RWPE2 (cell line): ENCODE measurements at regions not wholly inside any gene's neighbourhood (a gene's known extent, or its start where the extent isn't known, plus 50 kb on each side); places are given as distances from the start of the nearest gene placed in this dataset.

Experiments
- ATAC-seq: fragments of 200-7000 bp; cut with Tn5 transposase; 3 replicates; pipeline ENCODE4 v1.9.1; 2021; ENCODE audit warnings: low read depth
- DNase-seq: peaks from one replicate; pipeline ENCODE4 v3.0.0-alpha.2; 2020; ENCODE audit warnings: low spot score
- H3K27ac ChIP-seq: fragments of 450-650 bp; 2 replicates; pipeline ENCODE4 v1.5.1; 2017; ENCODE audit warnings: mild to moderate bottlenecking; ENCODE audit not compliant: poor library complexity, severe bottlenecking
- H3K27me3 ChIP-seq: fragments of 250-450 bp; sonication (Bioruptor Pico); 2 replicates; pipeline ENCODE4 v1.5.1; 2021; ENCODE audit warnings: mild to moderate bottlenecking, moderate library complexity; ENCODE audit not compliant: insufficient read depth, poor library complexity, severe bottlenecking
- H3K36me3 ChIP-seq: fragments of 250-450 bp; sonication (Bioruptor Pico); 2 replicates; pipeline ENCODE4 v1.5.1; 2020; ENCODE audit warnings: low read depth, mild to moderate bottlenecking, moderate library complexity
- H3K4me1 ChIP-seq: fragments of 250-450 bp; sonication (Bioruptor Pico); 2 replicates; pipeline ENCODE4 v1.5.1; 2021; ENCODE audit warnings: mild to moderate bottlenecking, moderate library complexity; ENCODE audit not compliant: insufficient read depth, poor library complexity, severe bottlenecking
- H3K4me3 ChIP-seq: fragments of 250-450 bp; sonication (Bioruptor Pico); 2 replicates; pipeline ENCODE4 v1.5.1; 2021; ENCODE audit warnings: mild to moderate bottlenecking, moderate library complexity; ENCODE audit not compliant: severe bottlenecking
- H3K9me3 ChIP-seq: fragments of 250-450 bp; sonication (Bioruptor Pico); 2 replicates; pipeline ENCODE4 v1.5.1; 2021; ENCODE audit warnings: mild to moderate bottlenecking, moderate library complexity; ENCODE audit not compliant: severe bottlenecking
- TF ChIP-seq, protein P1 (sequence below): fragments of 450-650 bp; IDR thresholded peaks from one replicate; pipeline ENCODE4 v1.5.1; 2017; ENCODE audit warnings: mild to moderate bottlenecking, moderate library complexity; ENCODE audit not compliant: poor library complexity, severe bottlenecking

- Histone ChIP-seq H3K36me3 (no peaks in the 10 kb centered on the region), H3K4me1 (no peaks in the 10 kb centered on the region), H3K9me3 (no peaks in the 10 kb centered on the region), H3K4me3 (no peak overlapping the region), H3K27ac (no peak overlapping the region), H3K27me3 (no peaks in the 10 kb centered on the region)
- ATAC-seq (no peak), DNase-seq (no peak)
- TF ChIP-seq, protein P1, sequence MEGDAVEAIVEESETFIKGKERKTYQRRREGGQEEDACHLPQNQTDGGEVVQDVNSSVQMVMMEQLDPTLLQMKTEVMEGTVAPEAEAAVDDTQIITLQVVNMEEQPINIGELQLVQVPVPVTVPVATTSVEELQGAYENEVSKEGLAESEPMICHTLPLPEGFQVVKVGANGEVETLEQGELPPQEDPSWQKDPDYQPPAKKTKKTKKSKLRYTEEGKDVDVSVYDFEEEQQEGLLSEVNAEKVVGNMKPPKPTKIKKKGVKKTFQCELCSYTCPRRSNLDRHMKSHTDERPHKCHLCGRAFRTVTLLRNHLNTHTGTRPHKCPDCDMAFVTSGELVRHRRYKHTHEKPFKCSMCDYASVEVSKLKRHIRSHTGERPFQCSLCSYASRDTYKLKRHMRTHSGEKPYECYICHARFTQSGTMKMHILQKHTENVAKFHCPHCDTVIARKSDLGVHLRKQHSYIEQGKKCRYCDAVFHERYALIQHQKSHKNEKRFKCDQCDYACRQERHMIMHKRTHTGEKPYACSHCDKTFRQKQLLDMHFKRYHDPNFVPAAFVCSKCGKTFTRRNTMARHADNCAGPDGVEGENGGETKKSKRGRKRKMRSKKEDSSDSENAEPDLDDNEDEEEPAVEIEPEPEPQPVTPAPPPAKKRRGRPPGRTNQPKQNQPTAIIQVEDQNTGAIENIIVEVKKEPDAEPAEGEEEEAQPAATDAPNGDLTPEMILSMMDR: no peak
Measured at GRCh38 chr11:36807871-36808270, 209.8 kb upstream of the RAG2 start.

GRCh38 chr11:36803084-36803483, 205.0 kb upstream of the RAG2 start:
- Histone ChIP-seq H3K9me3 (no peaks in the 10 kb centered on the region), H3K27ac (no peak overlapping the region), H3K36me3 (no peaks in the 10 kb centered on the region), H3K4me3 (no peak overlapping the region), H3K4me1 (no peaks in the 10 kb centered on the region), H3K27me3 (no peaks in the 10 kb centered on the region)
- TF ChIP-seq, protein P1: no peak
- no peak for DNase-seq
- no peak for ATAC-seq

- ATAC-seq (no peak), DNase-seq (no peak)
- TF ChIP-seq, protein P1: no peak
- H3K4me1 ChIP-seq: no peaks in the 10 kb centered on the region
- peaks cover 7% of the 10 kb centered on the region for H3K27me3 ChIP-seq
- no peaks in the 10 kb centered on the region for H3K9me3 ChIP-seq
- no peak overlapping the region for H3K27ac ChIP-seq
- no peak overlapping the region for H3K4me3 ChIP-seq
- H3K36me3 ChIP-seq: no peaks in the 10 kb centered on the region
Measured at GRCh38 chr11:36792996-36793914, 195.2 kb upstream of the RAG2 start.

DNA sequence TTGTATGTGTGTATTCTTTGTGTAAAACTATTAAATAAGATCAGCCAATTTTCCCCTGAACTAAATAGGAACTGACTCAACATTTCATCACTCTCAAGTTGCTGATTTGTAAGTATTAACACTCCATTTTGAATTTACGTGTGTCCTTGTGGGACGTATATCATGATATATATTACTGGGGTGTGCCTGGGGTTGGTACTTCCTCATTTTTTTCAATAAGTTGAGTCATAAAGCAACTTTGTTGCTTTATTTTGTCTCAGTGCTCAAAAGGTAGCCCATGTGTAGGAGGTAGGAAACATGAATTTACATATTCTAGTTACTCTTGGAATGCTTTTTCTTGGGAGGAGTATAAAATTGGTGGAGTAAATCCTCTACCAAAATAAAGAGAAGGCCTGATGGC, 193.9 kb upstream of the RAG2 start:
- H3K4me1 ChIP-seq: no peaks in the 10 kb centered on the region
- H3K27ac ChIP-seq: no peak overlapping the region
- no peaks in the 10 kb centered on the region for H3K9me3 ChIP-seq
- no peaks in the 10 kb centered on the region for H3K36me3 ChIP-seq
- H3K27me3 ChIP-seq: peaks cover 7% of the 10 kb centered on the region
- no peak overlapping the region for H3K4me3 ChIP-seq
- TF ChIP-seq, protein P1: no peak
- DNase-seq: no peak
- no peak for ATAC-seq

- H3K4me1 ChIP-seq: no peaks in the 10 kb centered on the region
- peaks cover 3% of the 10 kb centered on the region for H3K27me3 ChIP-seq
- DNase-seq (no peak), ATAC-seq (no peak)
- H3K36me3 ChIP-seq: no peaks in the 10 kb centered on the region
- H3K9me3 ChIP-seq: no peaks in the 10 kb centered on the region
- no peak overlapping the region for H3K27ac ChIP-seq
- no peak overlapping the region for H3K4me3 ChIP-seq
- TF ChIP-seq, protein P1: no peak
Measured at GRCh38 chr11:36790526-36790925, 192.5 kb upstream of the RAG2 start.
